ENCODE measurements at regions not wholly inside any gene's neighbourhood (a gene's known extent, or its start where the extent isn't known, plus 50 kb on each side); places are given as distances from the start of the nearest gene placed in this dataset.

GRCh38 chr5:2238732-2239131 lies 356.0 kb upstream of the IRX4 start:
- TF ChIP-seq CTCF (IDR thresholded peaks at IDR 0.05; ENCODE audit: low read length) (no peak), EZH2 (optimal IDR thresholded peaks at IDR 0.05; ENCODE audit: low read depth, low read length) (no peak), EZH2phosphoT487 (IDR thresholded peaks at IDR 0.05; ENCODE audit: low read length) (no peak)
